Small intestine (tissue), 7 donors: ENCODE measurements at regions not wholly inside any gene's neighbourhood (a gene's known extent, or its start where the extent isn't known, plus 50 kb on each side); places are given as distances from the start of the nearest gene placed in this dataset.
A peak's percentile ranks its signal among the peaks of the same experiment; 100 is the strongest.

ENCODE experiments used
- DNase-seq, 2 donors: peaks; one replicate each; pipeline versions ENCODE4 v3.0.0 to v3.0.0-alpha.2; 2013
- FAIRE-seq: peaks from 2 replicates; lab custom pipeline; 2012; peaks lifted over from hg19 to GRCh38; lab: Jason Lieb, UNC
- H3K27ac ChIP-seq, 3 donors: one replicate each; pipeline ENCODE4 v1.5.1; 2013; ENCODE audit warnings: low read length in 2 of 3, mild to moderate bottlenecking in 2 of 3, control low read depth in 1 of 3, inconsistent platforms in 1 of 3, low read depth in 1 of 3, moderate library complexity in 1 of 3
- H3K27me3 ChIP-seq, 3 donors: one replicate each; pipeline ENCODE4 v1.6.1; 2013; ENCODE audit warnings: low read length in 3 of 3, inconsistent platforms in 1 of 3; ENCODE audit not compliant: control insufficient read depth in 3 of 3, insufficient read depth in 3 of 3
- H3K36me3 ChIP-seq, 3 donors: one replicate each; pipeline ENCODE4 v1.6.1; 2013; ENCODE audit warnings: low read length in 3 of 3, inconsistent platforms in 1 of 3, low read depth in 1 of 3, mild to moderate bottlenecking in 1 of 3, moderate library complexity in 1 of 3; ENCODE audit not compliant: control insufficient read depth in 3 of 3, insufficient read depth in 2 of 3
- H3K4me1 ChIP-seq, 3 donors: one replicate each; pipeline ENCODE4 v1.6.1; 2013; ENCODE audit warnings: low read length in 2 of 3, inconsistent platforms in 1 of 3, low read depth in 1 of 3, mild to moderate bottlenecking in 1 of 3, moderate library complexity in 1 of 3; ENCODE audit not compliant: control insufficient read depth in 3 of 3, insufficient read depth in 2 of 3
- H3K4me3 ChIP-seq, 3 donors: one replicate each; pipeline ENCODE4 v1.5.1; 2013; ENCODE audit warnings: low read length in 3 of 3, control low read depth in 1 of 3, inconsistent platforms in 1 of 3, low read depth in 1 of 3, mild to moderate bottlenecking in 1 of 3, moderate library complexity in 1 of 3
- H3K9me3 ChIP-seq, 2 donors: one replicate each; pipeline ENCODE4 v1.6.1; 2013; ENCODE audit warnings: low read depth in 1 of 2, low read length in 1 of 2; ENCODE audit not compliant: control insufficient read depth in 2 of 2, insufficient read depth in 1 of 2
- WGBS, 3 donors: extraction: QIAGEN DNeasy Blood & Tissue Kit; methylation state at CpG; one replicate each; pipeline ENCODE4 v1.1.7; 2013; 5-methylcytosine and 5-hydroxymethylcytosine counted together
- donor health status: healthy with polysubstance abuse.
- donor health status: control.
- donor health status: control.
- donor health status: Bipolar disorder and iron deficiency.
- donor health status: healthy.

DNA sequence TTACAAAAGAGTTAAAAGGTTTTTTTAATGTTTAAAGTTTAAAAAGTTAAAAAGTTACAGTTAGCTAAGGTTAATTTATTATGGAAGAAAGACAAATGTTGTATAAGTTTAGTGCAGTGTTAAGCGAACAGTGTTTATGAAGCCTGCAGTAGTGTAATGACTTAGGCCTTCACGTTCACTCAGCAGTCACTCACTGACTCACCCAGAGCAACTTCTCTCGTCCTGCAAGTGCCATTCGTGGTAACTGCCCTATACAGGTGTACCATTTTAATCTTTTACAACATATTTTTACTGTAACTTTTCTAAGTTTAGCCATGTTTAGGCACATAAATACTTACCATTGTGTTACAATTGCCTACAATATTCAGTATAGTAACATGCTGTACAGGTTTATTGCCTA is 398.2 kb upstream of the NBEA start:
- Histone ChIP-seq H3K9me3 (no peaks in the 10 kb centered on the region), H3K27ac (no peak overlapping the region), H3K4me3 (no peak overlapping the region), H3K36me3 (no peaks in the 10 kb centered on the region), H3K27me3 (no peaks in the 10 kb centered on the region), H3K4me1 (no peaks in the 10 kb centered on the region)
- no peak for DNase-seq
- 75 to 80% (median 78%) methylated on average over 4 of the region's 4 CpGs for WGBS, 3 donors
- no peak for FAIRE-seq

DNA sequence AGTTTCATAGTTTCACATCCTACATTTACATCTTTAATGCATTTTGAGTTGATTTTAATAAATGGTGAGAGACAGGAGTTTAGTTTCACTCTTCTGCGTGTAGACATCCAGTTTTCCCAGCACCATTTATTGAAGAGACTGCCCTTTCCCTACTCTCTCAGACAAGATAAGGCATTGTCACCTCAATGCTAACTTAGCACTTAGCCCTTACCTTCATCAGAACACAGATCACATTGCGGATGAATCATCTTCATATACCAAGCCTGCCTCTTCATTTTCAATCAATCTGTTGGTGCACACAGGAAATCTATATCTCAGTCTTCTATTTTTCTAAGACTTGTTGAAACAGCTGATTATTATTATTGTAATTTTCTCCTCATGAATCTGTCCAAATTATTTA is 396.6 kb upstream of the NBEA start:
- 85 to 89% (median 88%) methylated on average over 2 of the region's 2 CpGs for WGBS, 3 donors
- H3K27ac ChIP-seq = no peak overlapping the region
- no peak for FAIRE-seq

DNA sequence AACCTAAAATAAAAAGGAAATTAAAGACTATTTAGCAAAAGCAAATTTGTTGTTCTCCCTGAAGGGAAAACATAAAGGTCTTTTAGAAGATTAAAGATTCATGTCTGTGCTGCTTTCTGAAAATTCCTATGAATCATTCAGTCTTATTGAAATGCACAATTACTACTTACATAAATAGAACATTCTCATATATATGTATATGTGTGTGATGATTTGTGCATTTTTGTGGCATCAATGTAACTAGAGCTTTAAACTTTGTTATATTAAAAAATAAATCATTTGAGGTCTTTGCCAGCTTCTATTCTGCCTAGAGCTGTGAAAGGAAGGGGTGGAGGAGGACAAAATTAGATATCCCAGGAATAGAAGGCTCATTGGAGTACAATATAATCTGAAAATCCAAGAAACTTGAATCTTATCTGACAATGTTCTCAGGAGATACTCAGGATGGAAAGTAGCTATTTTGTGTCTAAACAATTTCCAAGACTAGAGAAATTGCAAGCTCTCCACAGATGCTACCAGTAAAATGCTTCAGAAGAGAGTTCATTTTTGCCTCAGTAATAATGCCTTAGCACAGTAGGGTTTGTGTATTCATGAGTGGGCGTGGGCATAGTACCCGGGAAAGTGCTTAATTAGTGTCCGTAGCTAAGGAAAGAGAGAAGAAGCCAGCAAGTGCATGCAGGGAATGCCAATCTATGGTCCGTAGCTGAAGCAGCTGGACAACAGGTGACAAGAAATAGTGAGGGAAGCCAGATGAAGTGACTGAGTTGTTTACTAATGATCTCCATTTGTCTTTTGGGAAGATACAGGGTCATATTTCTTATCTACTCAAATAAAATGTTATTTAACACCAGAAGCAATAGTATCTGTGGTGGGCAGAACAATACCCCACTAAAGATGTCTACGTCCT is 395.5 kb upstream of the NBEA start:
- FAIRE-seq = no peak
- Histone ChIP-seq H3K9me3 (peaks cover 0 to under 1% of the 10 kb centered on the region in 2 donors), H3K4me1 (no peaks in the 10 kb centered on the region), H3K27me3 (no peaks in the 10 kb centered on the region), H3K27ac (no peak overlapping the region), H3K4me3 (no peak overlapping the region), H3K36me3 (no peaks in the 10 kb centered on the region)
- DNase-seq = no peak
- WGBS, 3 donors = 66 to 69% (median 69%) methylated on average over 5 of the region's 5 CpGs

More for the DNA sequence above, 396.6 kb upstream of the NBEA start:
- no peak overlapping the region for H3K4me3 ChIP-seq
- no peaks in the 10 kb centered on the region for H3K4me1 ChIP-seq
- H3K27me3 ChIP-seq = no peaks in the 10 kb centered on the region
- no peak for DNase-seq
- no peaks in the 10 kb centered on the region for H3K9me3 ChIP-seq
- no peaks in the 10 kb centered on the region for H3K36me3 ChIP-seq

DNA sequence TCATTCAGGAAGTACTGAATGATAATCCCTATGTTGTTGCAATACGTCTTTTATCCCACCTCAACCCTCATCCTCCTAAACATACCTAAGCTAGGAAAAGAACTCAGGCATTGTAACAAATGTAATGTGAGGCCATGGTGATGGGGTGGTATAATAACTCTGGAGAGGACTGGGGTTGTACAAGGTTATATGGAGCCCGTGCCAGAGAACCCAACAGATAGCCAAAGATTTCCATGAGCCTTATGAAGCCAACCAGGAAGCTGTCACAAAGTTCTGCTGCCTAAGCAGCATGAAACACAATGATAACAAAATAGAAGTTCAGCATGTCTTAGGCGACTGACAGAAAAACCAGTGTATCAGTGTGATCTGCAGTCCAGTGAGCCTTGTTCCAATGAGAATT is 394.1 kb upstream of the NBEA start:
- no peaks in the 10 kb centered on the region for H3K4me1 ChIP-seq
- H3K27me3 ChIP-seq = no peaks in the 10 kb centered on the region
- FAIRE-seq = no peak
- DNase-seq = no peak
- H3K27ac ChIP-seq = no peak overlapping the region
- no peak overlapping the region for H3K4me3 ChIP-seq
- peaks cover 0 to 6% of the 10 kb centered on the region in 2 donors for H3K9me3 ChIP-seq
- no peaks in the 10 kb centered on the region for H3K36me3 ChIP-seq
- 72 to 87% (median 86%) methylated on average over 3 of the region's 3 CpGs for WGBS, 3 donors

DNA sequence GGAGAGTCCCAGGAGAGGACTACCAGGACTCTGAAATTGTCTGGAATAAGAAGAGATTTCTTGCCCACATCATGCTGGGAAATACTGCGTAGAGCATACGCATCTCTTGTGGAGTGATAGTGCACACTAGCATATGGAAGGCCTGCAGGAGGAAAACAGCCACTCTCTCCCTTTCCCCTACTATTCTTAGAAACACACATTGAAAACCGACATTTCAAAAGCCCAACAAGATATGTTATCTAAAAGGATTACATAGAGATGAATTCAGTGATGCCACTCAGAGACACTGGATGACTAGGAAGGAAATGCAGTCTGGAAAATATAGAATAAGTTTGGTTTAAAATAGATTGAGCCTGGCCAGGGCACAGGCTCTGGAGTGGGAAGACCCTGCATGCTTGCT is 388.7 kb upstream of the NBEA start:
- no peaks in the 10 kb centered on the region for H3K27me3 ChIP-seq
- WGBS, 3 donors = 70 to 86% (median 76%) methylated on average over 3 of the region's 3 CpGs
- FAIRE-seq = no peak
- peaks cover 0 to 6% of the 10 kb centered on the region in 2 donors for H3K9me3 ChIP-seq
- no peaks in the 10 kb centered on the region for H3K36me3 ChIP-seq
- H3K4me3 ChIP-seq = no peak overlapping the region
- H3K4me1 ChIP-seq = no peaks in the 10 kb centered on the region
- H3K27ac ChIP-seq = no peak overlapping the region
- no peak for DNase-seq

DNA sequence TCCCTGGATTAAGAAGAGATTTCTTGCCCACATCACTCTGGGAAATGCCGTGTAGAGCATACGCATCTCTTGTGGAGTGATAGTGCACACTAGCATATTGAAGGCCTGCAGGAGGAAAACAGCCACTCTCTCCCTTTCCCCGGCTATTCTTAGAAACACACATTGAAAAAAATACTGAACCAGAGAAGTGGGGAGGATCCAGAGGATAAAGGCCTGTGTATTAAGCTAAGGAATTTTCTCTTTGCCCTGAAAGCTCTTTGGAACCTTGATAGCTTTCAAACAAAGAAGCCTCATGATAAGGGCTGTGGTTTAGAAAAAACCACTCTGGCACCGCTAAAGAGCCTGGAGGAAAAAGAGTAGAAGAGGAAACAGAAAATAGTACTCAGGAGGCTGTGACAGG is 386.1 kb upstream of the NBEA start:
- no peak overlapping the region for H3K27ac ChIP-seq
- no peaks in the 10 kb centered on the region for H3K27me3 ChIP-seq
- H3K36me3 ChIP-seq = no peaks in the 10 kb centered on the region
- 50 to 68% (median 62%) methylated on average over 4 of the region's 4 CpGs for WGBS, 3 donors
- H3K9me3 ChIP-seq = peaks cover 0 to 6% of the 10 kb centered on the region in 2 donors
- no peak overlapping the region for H3K4me3 ChIP-seq
- H3K4me1 ChIP-seq = no peaks in the 10 kb centered on the region
- FAIRE-seq (no peak), DNase-seq (no peak)

DNA sequence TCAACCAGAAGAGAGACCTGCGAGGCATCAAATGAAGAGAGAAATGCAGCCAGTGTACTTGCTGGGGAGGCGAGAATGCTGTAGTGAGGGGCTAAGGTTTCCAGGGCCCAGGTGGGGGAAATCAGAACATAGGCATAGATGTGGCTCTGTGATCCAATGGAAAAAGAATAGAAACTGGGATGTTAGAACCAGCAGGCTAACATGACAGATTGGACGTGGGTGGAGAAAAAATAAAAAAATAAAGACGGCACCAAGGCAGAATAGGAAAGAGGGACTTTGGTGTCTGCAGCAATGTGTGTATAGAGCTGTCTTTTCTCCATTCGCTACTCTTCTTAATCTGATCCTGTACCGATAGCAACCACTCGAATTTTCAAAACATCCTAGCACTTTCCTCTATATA is 381.0 kb upstream of the NBEA start:
- no peaks in the 10 kb centered on the region for H3K9me3 ChIP-seq
- no peaks in the 10 kb centered on the region for H3K36me3 ChIP-seq
- DNase-seq (no peak), FAIRE-seq (no peak)
- 68 to 88% (median 73%) methylated on average over 7 of the region's 7 CpGs for WGBS, 3 donors
- no peak overlapping the region for H3K4me3 ChIP-seq
- no peaks in the 10 kb centered on the region for H3K4me1 ChIP-seq
- no peaks in the 10 kb centered on the region for H3K27me3 ChIP-seq
- H3K27ac ChIP-seq = no peak overlapping the region

DNA sequence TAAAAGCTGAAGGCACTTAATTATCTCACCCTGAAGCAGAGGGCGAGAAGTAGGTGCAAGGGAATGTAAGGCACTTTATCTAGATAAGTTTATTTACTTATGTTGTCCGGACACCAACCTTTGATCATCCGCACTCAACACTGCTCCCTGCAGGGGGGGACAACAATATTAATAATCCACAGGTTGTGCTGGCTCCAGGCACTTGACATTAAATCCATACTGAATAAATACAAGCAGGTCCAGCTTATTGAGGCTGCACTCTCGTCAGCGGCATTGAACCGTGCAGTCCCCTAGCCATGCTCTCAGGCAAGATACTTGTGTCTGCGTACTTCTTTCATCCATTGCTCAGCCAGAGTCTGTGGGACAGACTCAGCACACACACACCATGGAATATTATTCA is 374.5 kb upstream of the NBEA start:
- no peak for FAIRE-seq
- no peaks in the 10 kb centered on the region for H3K36me3 ChIP-seq
- no peak overlapping the region for H3K4me3 ChIP-seq
- no peaks in the 10 kb centered on the region for H3K9me3 ChIP-seq
- no peaks in the 10 kb centered on the region for H3K4me1 ChIP-seq
- H3K27me3 ChIP-seq = no peaks in the 10 kb centered on the region
- 26 to 58% (median 37%) methylated on average over 7 of the region's 7 CpGs for WGBS, 3 donors
- H3K27ac ChIP-seq = no peak overlapping the region
- peak; percentile 8 to 13 for DNase-seq
